T-helper 17 cell (primary cell): ENCODE measurements at regions not wholly inside any gene's neighbourhood (a gene's known extent, or its start where the extent isn't known, plus 50 kb on each side); places are given as distances from the start of the nearest gene placed in this dataset.
"Not testable (repeated sequence)": the region's sequence is repeated elsewhere in the genome, so short reads cannot be mapped to it uniquely, and the experiment has no call there.

Experiments used
- ATAC-seq: fragments of 150-1000 bp; cut with Tn5 transposase; 2 replicates; pipeline ENCODE4 v1.10.0; 2021; ENCODE audit warnings: mild to moderate bottlenecking, moderate library complexity
- DNase-seq, 3 donors: peaks; one replicate each; pipeline versions ENCODE4 v3.0.0 to v3.0.0-alpha.2; 2020 to 2021
- H3K9me3 ChIP-seq: one replicate; pipeline ENCODE4 v1.7.0; 2013; ENCODE audit warnings: low read length, mild to moderate bottlenecking; ENCODE audit not compliant: control insufficient read depth, poor library complexity, severe bottlenecking
- H3K27ac Mint-ChIP-seq: one replicate; pipeline ENCODE4 v1.8.0; 2022; ENCODE audit warnings: mild to moderate bottlenecking, moderate library complexity, mixed read lengths
- H3K27me3 Mint-ChIP-seq: one replicate; pipeline ENCODE4 v1.8.0; 2022; ENCODE audit warnings: mixed read lengths
- H3K36me3 Mint-ChIP-seq: one replicate; pipeline ENCODE4 v1.8.0; 2022; ENCODE audit warnings: low read depth, mixed read lengths
- H3K4me1 Mint-ChIP-seq: one replicate; pipeline ENCODE4 v1.8.0; 2022; ENCODE audit warnings: mild to moderate bottlenecking, mixed read lengths
- H3K4me3 Mint-ChIP-seq: one replicate; pipeline ENCODE4 v1.8.0; 2022; ENCODE audit warnings: mild to moderate bottlenecking, moderate library complexity, mixed read lengths

DNA sequence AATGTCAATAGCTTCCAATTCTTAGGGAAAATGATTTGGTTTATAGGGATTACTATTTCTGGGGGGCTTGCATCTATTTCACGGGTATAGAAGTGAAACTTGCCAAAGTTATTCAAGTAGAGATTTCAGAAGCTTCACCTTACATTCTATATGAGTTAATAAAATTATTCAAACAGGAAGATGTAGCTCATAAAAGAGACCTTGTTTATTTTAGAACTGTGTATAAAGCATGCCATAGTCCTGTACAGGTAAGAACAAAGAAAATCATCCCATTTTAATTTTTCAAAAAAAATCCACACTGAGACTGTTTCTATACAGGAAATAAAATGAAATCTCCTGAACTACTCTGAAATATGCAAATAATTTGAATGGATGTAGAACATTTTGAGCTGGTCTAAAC, 834.7 kb downstream of the TRHDE start:
- no peaks in the 10 kb centered on the region for H3K27me3 Mint-ChIP-seq
- no peak overlapping the region for H3K27ac Mint-ChIP-seq
- H3K4me1 Mint-ChIP-seq, result no peaks in the 10 kb centered on the region
- H3K4me3 Mint-ChIP-seq, result no peak overlapping the region
- ATAC-seq, result no peak
- no peaks in the 10 kb centered on the region for H3K9me3 ChIP-seq
- DNase-seq, result no peak
- H3K36me3 Mint-ChIP-seq, result no peaks in the 10 kb centered on the region

DNA sequence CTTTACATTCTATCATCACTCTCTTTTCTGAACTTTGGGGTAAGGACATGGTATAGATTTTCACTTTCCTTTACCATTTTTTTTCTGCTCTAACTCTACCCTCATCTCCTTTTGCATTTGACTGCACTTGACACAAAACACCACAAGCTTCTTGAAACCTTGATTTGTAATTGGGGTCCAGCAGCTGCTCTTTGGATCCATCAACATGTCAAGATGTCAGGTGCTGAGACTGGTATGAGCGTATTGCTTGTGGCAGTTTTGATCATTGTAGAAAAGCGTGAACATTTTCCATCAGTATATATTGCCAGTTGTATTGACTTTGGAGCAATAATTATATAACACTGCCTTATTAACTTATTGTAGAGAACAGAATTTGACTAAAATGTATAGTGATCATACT, 838.6 kb downstream of the TRHDE start:
- H3K36me3 Mint-ChIP-seq, result no peaks in the 10 kb centered on the region
- no peak overlapping the region for H3K4me3 Mint-ChIP-seq
- H3K27ac Mint-ChIP-seq, result no peak overlapping the region
- ATAC-seq (no peak), DNase-seq (no peak)
- H3K4me1 Mint-ChIP-seq, result no peaks in the 10 kb centered on the region
- no peaks in the 10 kb centered on the region for H3K9me3 ChIP-seq
- H3K27me3 Mint-ChIP-seq, result no peaks in the 10 kb centered on the region

DNA sequence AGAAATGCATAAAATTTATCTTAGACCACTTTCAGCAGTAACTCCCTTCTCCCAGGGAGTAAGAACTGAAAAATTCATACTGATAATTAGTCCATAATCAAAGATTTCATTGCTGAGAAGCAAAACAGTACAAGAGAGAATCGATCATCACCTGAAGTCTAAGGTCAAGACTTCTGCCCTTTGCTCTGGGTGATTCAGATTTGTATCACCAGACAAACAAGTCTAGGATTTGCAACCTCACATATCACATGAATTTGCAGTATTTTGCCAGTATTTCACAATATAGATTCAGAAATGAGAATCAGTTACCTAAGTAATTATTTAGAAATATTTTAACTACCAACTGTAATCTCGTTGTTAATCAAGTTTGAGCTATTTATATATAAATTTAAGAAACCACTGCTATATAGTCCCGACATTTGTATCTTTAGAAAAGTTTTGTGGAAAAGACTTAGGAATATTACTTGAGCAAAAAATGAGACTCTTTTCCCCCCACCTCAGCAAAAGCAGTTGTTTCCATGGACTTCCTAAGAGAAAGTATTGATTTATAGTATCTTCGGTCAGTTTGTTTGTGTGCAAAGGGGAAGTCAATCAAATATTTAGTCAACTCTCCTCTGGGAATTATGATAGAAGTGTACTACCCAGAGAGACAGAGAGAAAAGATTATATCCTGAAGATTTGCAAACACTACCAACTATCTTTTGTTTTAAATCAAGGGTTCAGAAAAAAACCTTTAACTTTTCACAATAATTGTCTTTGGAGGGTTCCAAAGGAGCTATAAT, 840.1 kb downstream of the TRHDE start:
- no peak for ATAC-seq
- no peaks in the 10 kb centered on the region for H3K27me3 Mint-ChIP-seq
- DNase-seq, result no peak
- H3K4me1 Mint-ChIP-seq, result no peaks in the 10 kb centered on the region
- H3K36me3 Mint-ChIP-seq, result no peaks in the 10 kb centered on the region
- no peak overlapping the region for H3K4me3 Mint-ChIP-seq
- no peaks in the 10 kb centered on the region for H3K9me3 ChIP-seq
- no peak overlapping the region for H3K27ac Mint-ChIP-seq

GRCh38 chr12:73124480-73124879, 852.3 kb downstream of the TRHDE start:
- H3K36me3 Mint-ChIP-seq, result no peaks in the 10 kb centered on the region

GRCh38 chr12:73125148-73125547, 853.0 kb downstream of the TRHDE start:
- Mint-ChIP-seq H3K27me3 (no peaks in the 10 kb centered on the region), H3K27ac (no peak overlapping the region), H3K36me3 (no peaks in the 10 kb centered on the region), H3K4me3 (no peak overlapping the region), H3K4me1 (no peaks in the 10 kb centered on the region)
- no peak for DNase-seq
- ATAC-seq, result no peak
- no peaks in the 10 kb centered on the region for H3K9me3 ChIP-seq

More at GRCh38 chr12:73124480-73124879, 852.3 kb downstream of the TRHDE start:
- ATAC-seq, result no peak
- H3K4me1 Mint-ChIP-seq, result no peaks in the 10 kb centered on the region
- no peak for DNase-seq
- H3K4me3 Mint-ChIP-seq, result no peak overlapping the region
- no peaks in the 10 kb centered on the region for H3K27me3 Mint-ChIP-seq
- H3K27ac Mint-ChIP-seq, result no peak overlapping the region
- no peaks in the 10 kb centered on the region for H3K9me3 ChIP-seq

DNA sequence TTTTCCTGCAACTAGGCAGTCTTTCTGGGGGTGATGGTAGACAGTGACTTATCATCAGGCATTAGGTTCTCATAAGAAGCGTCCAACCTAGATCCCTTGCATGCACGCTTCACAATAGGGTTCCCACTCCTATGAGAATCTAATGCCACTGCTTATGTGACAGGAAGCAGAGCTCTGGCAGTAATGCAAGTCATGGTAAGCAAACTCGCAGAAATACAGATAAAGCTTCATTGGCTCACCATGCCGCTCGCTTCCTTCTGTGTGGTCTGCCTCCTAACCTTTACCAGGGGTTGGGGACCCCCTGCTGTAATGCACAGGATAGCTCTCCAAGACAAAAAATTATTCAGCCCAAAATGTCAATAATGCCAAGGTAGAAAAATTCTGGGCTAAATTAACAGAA, 864.2 kb downstream of the TRHDE start:
- H3K36me3 Mint-ChIP-seq, result no peaks in the 10 kb centered on the region

DNA sequence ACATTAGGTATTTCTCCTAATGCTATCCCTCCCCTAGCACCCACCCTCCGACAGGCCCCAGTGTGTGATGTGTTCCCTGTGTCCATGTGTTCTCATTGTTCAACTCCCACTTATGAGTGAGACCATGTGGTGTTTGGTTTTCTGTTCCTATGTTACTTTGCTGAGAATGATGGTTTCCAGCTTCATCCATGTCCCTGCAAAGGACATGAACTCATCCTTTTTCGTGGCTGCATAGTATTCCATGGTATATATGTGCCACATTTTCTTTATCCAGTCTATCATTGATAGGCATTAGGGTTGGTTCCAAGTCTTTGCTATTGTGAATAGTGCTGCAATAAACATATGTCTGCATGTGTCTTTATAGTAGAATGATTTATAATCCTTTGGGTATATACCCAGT, 867.5 kb downstream of the TRHDE start:
- H3K27me3 Mint-ChIP-seq, result not testable (repeated sequence)

More for the DNA sequence above, 864.2 kb downstream of the TRHDE start:
- H3K9me3 ChIP-seq, result no peaks in the 10 kb centered on the region
- no peaks in the 10 kb centered on the region for H3K4me1 Mint-ChIP-seq
- H3K27me3 Mint-ChIP-seq, result no peaks in the 10 kb centered on the region
- DNase-seq (no peak), ATAC-seq (no peak)
- no peak overlapping the region for H3K4me3 Mint-ChIP-seq
- H3K27ac Mint-ChIP-seq, result no peak overlapping the region

DNA sequence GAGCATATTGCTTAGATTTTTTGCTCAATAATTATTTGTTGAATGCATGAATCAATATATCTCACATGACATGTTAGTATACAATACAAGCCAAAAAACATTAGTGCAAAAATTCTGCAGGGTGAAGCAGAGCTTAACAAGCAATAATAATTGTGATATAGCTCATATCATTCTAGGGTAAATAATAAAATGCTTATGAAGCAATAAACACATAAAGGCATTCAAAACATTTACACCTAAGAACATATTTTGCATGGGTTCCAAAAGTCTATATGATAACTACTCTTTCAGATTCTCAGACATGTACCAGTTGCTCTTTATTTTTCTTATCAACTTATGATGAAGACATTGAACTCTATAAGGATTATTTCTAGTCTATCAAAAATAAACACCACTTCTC, 886.2 kb downstream of the TRHDE start:
- H3K4me3 Mint-ChIP-seq, result no peak overlapping the region

More for the DNA sequence above, 867.5 kb downstream of the TRHDE start:
- not testable (repeated sequence) for H3K27ac Mint-ChIP-seq, H3K4me1 Mint-ChIP-seq, H3K36me3 Mint-ChIP-seq, H3K4me3 Mint-ChIP-seq, ATAC-seq, DNase-seq, H3K9me3 ChIP-seq

GRCh38 chr12:73159954-73160353, 887.8 kb downstream of the TRHDE start:
- H3K36me3 Mint-ChIP-seq, result no peaks in the 10 kb centered on the region
- ATAC-seq, result no peak
- H3K27me3 Mint-ChIP-seq, result no peaks in the 10 kb centered on the region
- no peaks in the 10 kb centered on the region for H3K4me1 Mint-ChIP-seq
- no peak overlapping the region for H3K27ac Mint-ChIP-seq
- DNase-seq, result no peak
- H3K9me3 ChIP-seq, result no peaks in the 10 kb centered on the region
- no peak overlapping the region for H3K4me3 Mint-ChIP-seq

More for the DNA sequence above, 886.2 kb downstream of the TRHDE start:
- no peaks in the 10 kb centered on the region for H3K9me3 ChIP-seq
- DNase-seq, result no peak
- ATAC-seq, result no peak
- H3K36me3 Mint-ChIP-seq, result no peaks in the 10 kb centered on the region
- H3K27ac Mint-ChIP-seq, result no peak overlapping the region
- H3K27me3 Mint-ChIP-seq, result no peaks in the 10 kb centered on the region
- no peaks in the 10 kb centered on the region for H3K4me1 Mint-ChIP-seq

DNA sequence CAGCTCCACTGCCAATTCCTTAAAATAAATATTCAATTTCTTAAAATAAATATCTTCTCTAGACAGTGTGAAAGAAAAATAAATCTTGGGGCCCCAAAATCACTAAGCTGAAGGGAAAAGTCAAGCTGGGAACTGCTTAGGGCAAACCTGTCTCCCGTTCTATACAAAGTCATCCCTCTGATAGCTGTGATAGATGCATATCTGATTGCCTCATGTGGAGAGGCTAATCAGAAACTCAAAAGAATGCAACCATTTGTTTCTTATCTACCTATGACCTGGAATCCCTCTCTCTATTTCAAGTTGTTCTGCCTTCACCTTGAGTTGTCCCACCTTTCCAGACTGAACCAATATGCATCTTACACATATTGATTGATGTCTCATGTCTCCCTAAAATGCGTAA, 889.8 kb downstream of the TRHDE start:
- no peaks in the 10 kb centered on the region for H3K4me1 Mint-ChIP-seq
- H3K4me3 Mint-ChIP-seq, result no peak overlapping the region
- no peaks in the 10 kb centered on the region for H3K36me3 Mint-ChIP-seq
- no peaks in the 10 kb centered on the region for H3K27me3 Mint-ChIP-seq
- H3K27ac Mint-ChIP-seq, result no peak overlapping the region
- DNase-seq, result no peak
- no peak for ATAC-seq
- no peaks in the 10 kb centered on the region for H3K9me3 ChIP-seq

DNA sequence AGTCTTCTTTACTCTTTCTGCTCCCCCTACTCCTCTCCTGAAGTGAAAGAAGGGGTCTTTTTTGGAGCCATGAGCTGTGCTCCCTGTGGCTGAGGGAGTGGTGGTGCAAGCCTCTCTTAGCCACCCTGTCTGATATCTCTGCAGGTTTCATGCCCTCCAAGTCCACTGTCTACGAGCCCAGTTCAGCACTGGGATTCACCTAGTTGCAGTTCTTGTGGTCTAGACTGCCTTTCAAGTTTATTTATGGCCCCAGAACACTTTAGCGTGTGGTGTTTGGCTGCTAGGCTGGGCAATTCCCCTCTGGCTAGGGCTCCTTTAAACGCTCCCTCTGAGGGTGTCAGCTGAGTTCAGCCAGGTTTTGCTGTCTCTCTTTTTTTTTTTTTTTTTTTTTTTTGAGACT, 908.6 kb downstream of the TRHDE start:
- Mint-ChIP-seq H3K27me3 (no peaks in the 10 kb centered on the region), H3K4me3 (no peak overlapping the region), H3K4me1 (no peaks in the 10 kb centered on the region), H3K27ac (no peak overlapping the region), H3K36me3 (no peaks in the 10 kb centered on the region)
- ATAC-seq (no peak), DNase-seq (no peak)
- peaks cover 2% of the 10 kb centered on the region for H3K9me3 ChIP-seq

GRCh38 chr12:73181244-73181643, 909.1 kb downstream of the TRHDE start:
- H3K9me3 ChIP-seq, result peaks cover 4% of the 10 kb centered on the region
- ATAC-seq (no peak), DNase-seq (no peak)
- Mint-ChIP-seq H3K4me3 (no peak overlapping the region), H3K36me3 (no peaks in the 10 kb centered on the region), H3K27me3 (no peaks in the 10 kb centered on the region), H3K27ac (no peak overlapping the region), H3K4me1 (no peaks in the 10 kb centered on the region)

DNA sequence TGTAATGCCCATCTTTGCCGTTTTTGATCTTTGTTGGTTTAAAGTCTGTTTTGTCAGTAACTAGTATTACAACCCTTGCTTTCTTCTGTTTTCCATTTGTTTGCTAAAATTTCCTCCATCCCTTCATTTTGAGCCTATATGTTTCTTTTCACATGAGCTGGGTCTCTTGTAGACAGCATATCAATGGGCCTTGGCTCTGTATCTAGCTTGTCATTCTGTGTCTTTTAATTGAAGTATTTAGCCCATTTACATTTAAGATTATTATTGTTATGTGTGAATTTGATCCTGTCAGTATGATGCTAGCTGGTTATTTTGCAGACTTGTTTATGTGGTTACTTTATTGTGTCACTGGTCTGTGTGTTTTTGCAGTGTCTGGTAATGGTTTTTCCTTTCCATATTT, 913.2 kb downstream of the TRHDE start:
- Mint-ChIP-seq H3K4me3 (no peak overlapping the region), H3K27ac (no peak overlapping the region), H3K36me3 (no peaks in the 10 kb centered on the region), H3K4me1 (no peaks in the 10 kb centered on the region), H3K27me3 (no peaks in the 10 kb centered on the region)
- ATAC-seq, result no peak
- peaks cover 4% of the 10 kb centered on the region for H3K9me3 ChIP-seq
- no peak for DNase-seq

- peaks cover 4% of the 10 kb centered on the region for H3K9me3 ChIP-seq
- H3K27ac Mint-ChIP-seq, result no peak overlapping the region
- DNase-seq, result no peak
- no peaks in the 10 kb centered on the region for H3K4me1 Mint-ChIP-seq
- no peaks in the 10 kb centered on the region for H3K36me3 Mint-ChIP-seq
- H3K4me3 Mint-ChIP-seq, result no peak overlapping the region
- ATAC-seq, result no peak
- H3K27me3 Mint-ChIP-seq, result no peaks in the 10 kb centered on the region
Observed at GRCh38 chr12:73186272-73186671, 914.1 kb downstream of the TRHDE start.
